ENCODE measurements at regions not wholly inside any gene's neighbourhood (a gene's known extent, or its start where the extent isn't known, plus 50 kb on each side); places are given as distances from the start of the nearest gene placed in this dataset.

- Histone ChIP-seq H3K4me2 (no peak overlapping the region), H3K36me3 (replicated peaks; ENCODE audit: insufficient read depth, low read depth) (no peaks in the 10 kb centered on the region), H4K20me1 (ENCODE audit: insufficient read depth, poor library complexity, severe bottlenecking) (no peaks in the 10 kb centered on the region), H3K4me3 (no peak overlapping the region), H3K9me2 (replicated peaks; ENCODE audit: insufficient read depth) (no peaks in the 10 kb centered on the region), H3K4me1 (ENCODE audit: insufficient read depth) (peaks cover 7% of the 10 kb centered on the region), H2AFZ (no peak overlapping the region), H3K9me3 (ENCODE audit: low read depth) (no peaks in the 10 kb centered on the region), H3K27ac (peak overlapping the region; percentile 24), H3K27me3 (no peaks in the 10 kb centered on the region), H3K79me2 (no peaks in the 10 kb centered on the region)
- no peak for DNase-seq (ENCODE audit: low spot score)
- WGBS (ENCODE audit: low lambda C conversion rate, missing lambda C conversion rate): 91% methylated on average over 11 of the region's 11 CpGs
- TF ChIP-seq CTCF (IDR thresholded peaks at IDR 0.05; ENCODE audit: poor library complexity): no peak
- TF ChIP-seq EZH2phosphoT487 (IDR thresholded peaks at IDR 0.05; ENCODE audit: low read depth, severe bottlenecking, unreplicated experiment): no peak
- TF ChIP-seq EZH2 (IDR thresholded peaks at IDR 0.05; ENCODE audit: borderline replicate concordance): no peak
These were observed 450.1 kb upstream of the MKI67 start for GRCh38 chr10:128576336-128576735.

- Histone ChIP-seq H3K4me3 (no peak overlapping the region), H3K4me2 (no peak overlapping the region), H2AFZ (no peak overlapping the region), H3K27ac (peak overlapping the region; percentile 34), H3K27me3 (no peaks in the 10 kb centered on the region), H3K9me2 (replicated peaks; ENCODE audit: insufficient read depth) (no peaks in the 10 kb centered on the region), H3K36me3 (replicated peaks; ENCODE audit: insufficient read depth, low read depth) (no peaks in the 10 kb centered on the region), H3K79me2 (no peaks in the 10 kb centered on the region), H3K9me3 (ENCODE audit: low read depth) (no peaks in the 10 kb centered on the region), H3K4me1 (ENCODE audit: insufficient read depth) (peaks cover 7% of the 10 kb centered on the region), H4K20me1 (ENCODE audit: insufficient read depth, poor library complexity, severe bottlenecking) (no peaks in the 10 kb centered on the region)
- 85% methylated on average over 11 of the region's 11 CpGs for WGBS (ENCODE audit: low lambda C conversion rate, missing lambda C conversion rate)
- DNase-seq (ENCODE audit: low spot score): peak; percentile 22
- no peak for TF ChIP-seq EZH2phosphoT487 (IDR thresholded peaks at IDR 0.05; ENCODE audit: low read depth, severe bottlenecking, unreplicated experiment)
- TF ChIP-seq EZH2 (IDR thresholded peaks at IDR 0.05; ENCODE audit: borderline replicate concordance): no peak
- no peak for TF ChIP-seq CTCF (IDR thresholded peaks at IDR 0.05; ENCODE audit: poor library complexity)
These were observed 450.9 kb upstream of the MKI67 start for GRCh38 chr10:128576943-128577670.

GRCh38 chr10:128577958-128578750 lies 451.9 kb upstream of the MKI67 start:
- no peak for TF ChIP-seq EZH2phosphoT487 (IDR thresholded peaks at IDR 0.05; ENCODE audit: low read depth, severe bottlenecking, unreplicated experiment)
- TF ChIP-seq EZH2 (IDR thresholded peaks at IDR 0.05; ENCODE audit: borderline replicate concordance): no peak
- no peak for TF ChIP-seq CTCF (IDR thresholded peaks at IDR 0.05; ENCODE audit: poor library complexity)
- DNase-seq (ENCODE audit: low spot score): no peak
- Histone ChIP-seq H3K79me2 (no peaks in the 10 kb centered on the region), H3K9me2 (replicated peaks; ENCODE audit: insufficient read depth) (no peaks in the 10 kb centered on the region), H3K27ac (no peak overlapping the region), H3K4me3 (no peak overlapping the region), H3K9me3 (ENCODE audit: low read depth) (no peaks in the 10 kb centered on the region), H3K4me1 (ENCODE audit: insufficient read depth) (peaks cover 7% of the 10 kb centered on the region), H3K36me3 (replicated peaks; ENCODE audit: insufficient read depth, low read depth) (no peaks in the 10 kb centered on the region), H2AFZ (no peak overlapping the region), H3K27me3 (no peaks in the 10 kb centered on the region), H3K4me2 (no peak overlapping the region), H4K20me1 (ENCODE audit: insufficient read depth, poor library complexity, severe bottlenecking) (no peaks in the 10 kb centered on the region)
- WGBS (ENCODE audit: low lambda C conversion rate, missing lambda C conversion rate): 94% methylated on average over 13 of the region's 13 CpGs
